ENCODE measurements at regions not wholly inside any gene's neighbourhood (a gene's known extent, or its start where the extent isn't known, plus 50 kb on each side); places are given as distances from the start of the nearest gene placed in this dataset.

DNA sequence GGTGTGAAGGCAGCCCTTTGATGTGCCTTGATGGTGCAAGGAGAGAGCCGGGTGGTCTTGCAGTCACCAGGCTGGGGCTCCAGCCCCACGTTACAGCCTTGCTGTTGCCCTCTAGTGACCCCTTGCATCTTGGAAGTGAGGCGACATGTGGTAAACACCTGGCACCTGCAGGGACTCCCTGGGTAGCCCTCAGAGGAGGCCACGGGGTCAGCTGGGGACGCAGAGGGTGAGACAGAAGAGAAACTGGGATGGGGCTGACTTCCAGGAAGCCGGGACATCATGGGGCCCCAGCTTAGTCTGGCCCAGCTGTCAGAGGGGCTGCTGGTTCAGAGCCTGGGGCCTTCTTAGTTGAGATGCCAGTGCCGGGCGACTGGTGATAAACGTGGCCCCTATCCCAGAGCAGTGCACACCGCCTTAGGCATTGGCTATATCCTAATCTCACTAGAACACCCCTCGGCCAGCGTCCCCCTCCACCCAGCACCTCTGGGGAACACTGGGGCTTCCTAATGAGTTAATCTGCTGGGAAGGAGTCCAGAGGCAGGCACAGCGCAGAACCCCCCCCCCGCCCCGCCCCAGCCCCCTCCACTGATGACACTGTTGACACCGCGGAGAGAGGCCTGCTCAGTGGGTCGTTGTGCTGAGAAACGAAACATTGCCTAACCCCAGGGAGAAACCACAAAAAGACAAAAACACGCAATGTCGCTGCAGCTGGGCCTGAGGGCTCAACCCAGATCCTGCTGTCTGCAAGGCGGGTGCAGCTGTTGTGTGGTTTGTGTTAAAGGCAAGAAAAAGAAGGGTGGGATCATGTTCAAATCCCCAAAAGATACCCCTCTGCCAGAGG lies 60.5 kb upstream of the KLF13 start:
- DNase-seq = no peak

DNA sequence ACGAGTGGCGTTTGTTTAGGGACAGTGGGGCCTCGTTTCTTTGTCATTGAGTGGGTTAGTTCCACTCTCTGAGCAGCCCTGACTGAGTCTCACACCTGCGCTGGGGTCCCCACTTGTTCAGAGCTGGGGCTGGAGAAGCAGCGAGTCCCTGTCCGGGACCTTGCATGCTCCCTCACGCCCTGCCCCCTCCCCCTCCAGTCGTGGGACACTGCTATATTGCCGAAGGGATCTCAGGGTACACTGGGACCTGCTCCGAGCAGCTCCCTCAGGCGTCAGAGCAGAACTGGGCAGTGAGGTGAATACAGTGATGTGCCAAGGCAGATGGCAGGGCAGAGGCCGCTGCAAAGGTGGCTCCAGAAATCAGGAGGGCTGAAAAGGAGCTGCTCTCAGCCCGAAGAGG lies 59.9 kb upstream of the KLF13 start:
- DNase-seq = no peak

DNA sequence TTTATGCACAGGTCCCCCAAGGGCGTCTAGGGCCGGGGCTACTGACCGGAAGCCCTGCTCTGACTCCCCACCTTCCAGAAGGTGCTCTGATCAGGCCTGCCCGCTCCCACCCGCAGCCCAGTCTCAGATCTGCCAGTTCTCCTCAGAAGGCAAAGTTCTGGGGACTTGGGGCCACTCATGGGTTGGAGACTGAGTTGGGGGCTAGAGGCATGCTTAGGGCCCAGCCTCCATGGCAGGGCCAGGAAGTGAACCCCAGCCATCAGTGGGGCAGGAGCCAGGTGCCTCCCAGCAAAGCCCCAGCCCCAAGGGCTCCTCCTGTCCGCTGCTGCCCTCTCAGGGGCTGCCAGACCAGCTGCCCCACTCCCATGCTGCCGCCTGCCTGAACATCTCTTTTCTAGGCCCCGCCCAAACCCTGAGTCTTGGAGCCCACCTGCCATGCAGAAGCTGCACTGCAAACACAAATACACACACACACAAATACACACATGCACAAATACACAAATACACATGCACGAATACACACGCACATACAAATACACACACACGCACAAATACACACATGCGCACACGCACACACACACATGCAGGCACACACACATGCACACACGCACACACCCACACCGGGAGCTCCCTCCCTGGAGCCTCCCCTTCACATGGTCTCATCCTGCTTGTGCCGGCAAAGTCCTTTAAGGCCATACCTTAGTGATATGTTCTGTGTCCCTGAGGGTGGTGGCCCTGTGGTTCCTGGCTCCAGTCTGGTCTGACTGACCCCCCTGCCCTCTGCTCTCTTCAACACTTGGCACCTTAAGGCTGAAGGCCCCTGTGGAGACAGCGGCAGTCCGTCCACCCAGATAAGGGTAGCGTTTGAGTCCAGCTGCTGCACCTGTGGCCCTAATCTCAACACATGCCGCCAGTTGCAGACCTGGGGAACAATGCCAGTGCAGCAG lies 59.2 kb upstream of the KLF13 start:
- no peak for DNase-seq

DNA sequence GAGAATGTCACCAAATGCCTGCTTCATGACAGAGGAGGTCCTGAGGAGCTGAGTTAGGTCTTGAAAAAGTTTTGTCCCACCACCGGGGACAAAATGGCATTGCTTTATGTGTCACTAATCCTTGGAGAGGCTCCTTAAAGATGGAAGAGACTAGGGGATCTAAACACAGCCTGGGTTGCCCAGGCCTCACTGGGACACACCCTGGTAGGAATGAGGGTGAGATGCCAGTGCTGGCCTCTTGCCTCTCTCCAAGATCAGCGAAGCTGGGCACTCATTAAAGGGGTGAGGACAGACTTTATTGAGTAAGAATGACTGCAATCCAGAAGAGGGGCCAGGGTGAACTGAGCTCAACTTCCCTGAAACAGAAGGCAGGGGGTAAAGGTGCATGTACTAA lies 58.5 kb upstream of the KLF13 start:
- DNase-seq = no peak

DNA sequence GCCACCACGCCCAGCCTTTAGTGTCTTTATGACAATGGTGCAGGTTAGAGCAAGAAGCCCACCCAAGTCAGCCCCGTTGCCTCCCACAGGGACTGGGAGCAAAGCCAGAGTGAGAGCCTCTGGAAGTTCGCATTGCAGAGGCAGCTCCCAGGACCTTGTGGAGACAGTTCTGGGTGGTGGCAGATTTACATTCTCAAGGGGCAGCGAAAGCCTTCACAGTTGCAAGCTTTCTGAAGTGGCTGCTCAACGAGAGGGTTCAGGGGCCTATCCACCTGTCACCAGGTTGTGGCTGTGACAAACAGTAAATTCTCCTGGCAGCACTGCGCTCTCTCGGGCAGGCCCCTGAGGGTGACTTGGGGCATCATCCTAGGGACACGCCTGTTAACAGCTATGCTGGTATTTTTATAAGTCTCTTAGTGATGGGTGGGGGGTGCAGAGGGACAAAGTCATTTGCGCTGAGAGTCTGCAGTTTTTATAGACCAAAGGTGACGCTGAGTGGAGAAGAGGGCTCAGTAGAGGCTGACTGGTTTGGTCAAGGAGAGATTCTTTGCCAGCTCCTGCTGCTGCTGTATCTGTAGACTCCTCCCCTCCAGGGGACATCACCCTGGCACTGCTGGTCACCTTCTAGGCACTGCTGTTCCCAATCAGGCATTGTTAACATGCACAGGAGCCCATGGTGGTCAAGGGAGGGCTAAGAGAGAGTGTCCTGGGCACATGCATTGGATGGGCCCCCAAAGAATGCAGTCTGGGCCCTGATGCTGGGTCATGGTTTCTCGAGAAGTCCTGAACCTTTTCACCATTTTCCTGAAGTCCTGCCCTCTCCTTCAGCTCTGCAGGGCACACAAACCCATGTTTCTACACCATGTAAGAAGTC lies 57.5 kb upstream of the KLF13 start:
- no peak for DNase-seq

DNA sequence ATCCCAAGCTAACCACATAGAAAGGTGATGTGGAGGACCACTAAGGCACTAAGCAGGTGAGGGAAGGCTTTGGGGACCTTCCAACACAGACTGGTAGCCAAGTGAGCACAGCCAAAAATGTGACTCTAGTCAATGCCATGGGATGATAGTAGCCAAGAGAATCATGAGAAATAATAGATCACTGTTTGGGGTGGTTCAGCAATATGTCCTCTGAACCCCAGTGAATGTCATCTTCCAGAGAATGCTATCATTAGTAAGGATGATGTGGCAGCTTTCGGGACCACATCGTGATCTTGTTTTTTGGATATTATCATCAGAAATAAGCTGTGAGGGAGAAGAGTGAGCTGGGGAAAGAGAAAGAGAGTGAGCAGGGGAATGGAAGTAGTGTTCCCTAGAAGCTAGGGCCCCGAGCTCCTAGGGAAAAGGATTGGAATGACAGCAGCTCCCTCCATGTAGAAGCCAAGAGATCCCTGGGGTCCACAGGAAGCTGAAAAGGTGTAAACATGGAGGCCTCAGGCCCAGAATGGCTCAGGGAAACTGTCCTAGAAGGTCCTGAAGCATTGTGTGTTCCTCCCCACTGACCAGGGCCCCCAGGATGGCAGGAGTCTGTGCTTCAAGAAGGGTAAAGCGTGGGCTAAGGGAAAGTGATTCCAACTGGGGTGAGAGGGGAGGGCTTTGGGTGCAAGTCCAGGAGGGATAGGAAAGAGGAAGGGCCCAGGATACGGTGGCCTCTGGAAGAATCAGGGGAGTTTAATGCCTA lies 56.6 kb upstream of the KLF13 start:
- DNase-seq = no peak

DNA sequence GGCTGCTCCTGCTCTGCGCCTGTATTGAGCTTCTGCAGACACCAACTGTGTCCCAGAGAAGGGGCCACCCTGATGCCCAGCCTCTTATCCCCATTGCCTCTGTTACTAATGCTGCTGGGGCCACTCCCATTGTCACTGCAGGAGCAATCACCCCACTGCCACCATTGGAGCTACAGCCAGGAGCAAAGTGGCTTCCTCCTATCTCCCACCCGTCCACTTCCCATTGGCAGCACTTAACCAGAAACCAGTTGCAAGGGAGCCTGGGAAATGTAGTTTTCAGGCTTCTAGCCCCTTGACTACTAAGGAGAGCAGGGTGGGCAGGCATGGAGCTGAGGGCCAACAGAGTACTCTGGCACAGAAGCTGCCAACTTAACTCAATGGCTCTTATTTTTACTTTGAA lies 55.9 kb upstream of the KLF13 start:
- no peak for DNase-seq

DNA sequence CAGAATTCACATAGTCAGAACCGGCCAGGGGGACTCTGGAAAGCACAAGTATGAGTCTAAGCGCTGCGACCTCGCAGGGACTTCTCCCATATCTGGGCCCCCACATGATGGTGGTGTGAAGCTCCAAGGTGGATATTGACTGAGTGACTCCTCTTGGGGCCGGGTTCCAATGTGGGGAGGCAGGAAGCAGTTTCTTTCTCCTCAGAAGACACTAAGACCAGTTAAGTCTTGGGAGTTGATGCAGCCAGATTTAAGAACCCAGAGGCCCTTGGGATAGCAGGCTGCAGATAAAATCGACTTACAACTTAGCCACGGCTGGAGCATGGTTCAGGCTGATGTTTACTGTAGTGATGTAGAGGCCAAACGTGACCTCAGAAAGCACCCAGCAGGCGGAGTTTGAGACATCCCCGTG lies 55.4 kb upstream of the KLF13 start:
- DNase-seq = no peak

DNA sequence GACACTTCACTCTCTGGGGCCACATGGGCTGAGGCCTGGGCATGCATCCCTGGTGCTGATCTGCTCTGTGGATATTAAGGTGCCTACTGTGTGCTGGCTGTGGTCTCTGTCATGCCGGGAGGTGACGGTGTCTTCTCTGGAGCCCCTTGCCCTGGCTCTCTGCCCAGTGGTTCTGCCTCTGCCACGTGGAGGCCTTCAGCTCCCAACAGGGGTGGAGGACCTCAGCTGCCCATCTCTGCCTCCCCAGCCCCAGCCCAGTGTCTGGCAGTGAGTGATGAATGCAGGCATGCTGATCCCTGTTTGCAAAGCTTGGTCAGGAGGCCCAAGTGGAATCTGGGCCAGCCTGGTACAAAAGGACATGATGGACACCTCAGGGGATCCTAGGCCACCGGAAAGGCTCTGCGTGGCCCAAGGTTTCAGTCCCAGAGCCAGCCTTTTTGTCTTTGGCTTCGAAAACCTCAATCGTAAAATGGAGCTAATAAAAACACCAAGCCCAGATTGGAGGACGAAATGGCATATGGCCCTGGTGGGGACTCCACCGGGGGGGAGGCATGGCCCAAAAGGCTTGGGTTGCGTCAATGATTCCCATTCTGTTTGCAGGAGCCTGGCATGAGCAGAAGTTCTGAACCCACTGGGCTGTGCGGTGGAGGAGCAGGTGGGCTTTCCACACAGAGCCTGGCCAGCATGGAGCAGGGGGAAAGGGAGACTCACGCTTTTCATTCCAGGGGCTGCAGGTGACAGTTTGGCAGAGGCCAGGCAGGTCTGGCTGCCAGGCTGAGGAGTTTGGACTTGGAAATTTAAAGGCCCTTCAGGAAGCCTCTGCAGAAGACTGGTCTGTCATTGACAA lies 54.7 kb upstream of the KLF13 start:
- DNase-seq = no peak

DNA sequence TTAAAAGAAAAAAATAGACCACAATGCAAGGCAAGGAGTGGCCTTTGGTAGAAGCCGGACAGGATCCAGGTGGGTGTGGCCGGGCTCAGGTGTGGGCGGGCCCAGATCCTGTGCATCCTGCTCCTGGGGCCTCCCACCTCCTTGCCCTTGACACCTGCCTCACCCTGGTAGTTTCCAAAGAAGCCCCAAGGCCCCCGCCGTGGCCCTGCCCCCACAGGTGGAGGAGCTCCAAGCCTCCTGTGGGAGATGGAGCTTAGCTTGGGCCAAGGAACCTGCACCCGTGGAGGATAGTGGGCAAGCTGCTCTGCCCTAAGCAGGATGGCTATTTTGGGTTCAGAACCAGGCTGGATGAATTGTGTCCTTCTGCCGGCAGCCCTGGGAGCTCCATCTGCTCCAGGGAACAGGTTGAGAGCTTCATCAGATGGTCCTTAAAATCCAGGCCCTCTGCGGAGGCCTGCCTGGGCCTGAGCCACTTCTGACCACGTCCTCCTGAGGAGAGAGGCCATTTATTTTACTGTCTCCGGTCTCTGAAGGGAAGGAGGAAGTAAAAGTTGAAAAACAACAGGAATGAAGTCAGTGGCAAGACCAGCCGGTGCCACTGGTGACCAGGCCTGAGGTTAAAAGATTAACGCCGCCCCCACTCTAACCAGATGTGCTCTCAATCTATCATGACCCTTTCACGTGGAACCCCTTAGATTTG lies 53.9 kb upstream of the KLF13 start:
- DNase-seq = no peak

DNA sequence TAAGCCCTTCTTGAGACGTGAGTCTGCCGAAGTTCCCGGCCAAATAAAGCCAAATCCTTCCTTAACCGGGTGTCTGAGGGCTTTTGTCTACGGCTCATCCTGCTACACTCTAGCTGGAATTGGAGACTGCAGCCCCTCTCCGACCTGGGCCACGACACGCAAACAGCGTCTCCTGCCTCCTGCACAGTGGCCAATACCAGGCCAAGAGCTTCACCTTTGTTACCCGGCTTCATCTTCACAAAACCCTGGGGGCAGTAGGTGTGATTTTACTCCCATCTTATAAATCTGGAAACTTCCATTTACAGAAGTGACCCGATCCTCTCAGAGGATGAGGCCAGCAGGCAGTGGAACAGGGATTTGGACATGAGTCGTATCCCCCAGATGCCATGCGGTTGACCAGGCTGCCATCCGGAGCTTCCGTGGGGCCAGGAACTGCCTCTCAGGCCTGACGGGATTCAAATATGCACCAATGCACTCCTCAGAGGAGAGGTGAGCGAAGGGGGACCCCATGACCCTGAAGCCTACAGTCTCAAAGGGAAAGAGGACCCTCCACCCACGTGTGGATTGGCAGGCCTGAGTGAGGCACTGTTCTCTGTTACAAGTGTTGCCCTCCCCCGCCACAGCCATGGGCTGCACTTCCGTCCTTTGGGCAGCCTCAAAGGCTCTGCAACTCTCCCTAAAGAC lies 53.2 kb upstream of the KLF13 start:
- no peak for DNase-seq

DNA sequence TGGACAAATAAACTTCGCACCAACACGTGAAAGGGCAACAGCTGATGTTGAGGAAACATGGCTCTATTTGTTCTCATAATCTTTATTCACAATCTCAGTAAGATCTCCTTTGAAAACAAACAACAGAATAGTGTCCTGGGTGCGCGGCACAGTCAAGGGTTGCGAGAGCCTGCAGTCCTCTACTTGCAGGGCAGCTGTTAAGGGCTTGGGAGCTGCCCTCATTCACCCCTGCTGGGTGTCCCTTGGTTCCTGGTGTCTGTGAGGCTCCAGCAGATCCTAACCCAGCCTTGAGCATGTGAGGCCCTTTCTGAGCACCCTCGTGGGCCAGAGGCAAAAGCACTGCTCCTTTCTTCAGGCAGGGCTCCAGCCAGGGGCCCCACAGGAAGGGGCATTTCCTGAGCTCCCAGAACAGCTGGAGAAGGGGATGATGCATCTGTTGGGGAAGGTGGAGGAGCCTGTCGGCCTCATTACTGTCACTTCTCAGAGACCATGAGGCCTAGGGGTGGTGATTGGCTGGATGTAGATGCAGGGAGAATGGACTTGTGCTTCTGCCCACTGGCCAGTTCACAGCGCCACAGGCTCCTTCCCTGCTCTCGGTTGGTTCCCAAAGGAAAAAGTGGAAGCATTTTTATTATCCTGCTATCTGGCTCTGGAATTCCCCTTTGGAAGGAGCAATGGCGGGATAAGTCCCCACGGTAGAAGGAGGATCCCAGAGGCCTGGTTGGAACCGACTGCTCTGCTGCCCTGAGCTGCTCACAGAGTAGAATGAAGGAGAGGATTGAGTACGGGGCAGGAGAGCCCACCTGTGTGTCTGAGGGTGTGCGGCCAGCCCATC lies 51.9 kb upstream of the KLF13 start:
- no peak for DNase-seq

DNA sequence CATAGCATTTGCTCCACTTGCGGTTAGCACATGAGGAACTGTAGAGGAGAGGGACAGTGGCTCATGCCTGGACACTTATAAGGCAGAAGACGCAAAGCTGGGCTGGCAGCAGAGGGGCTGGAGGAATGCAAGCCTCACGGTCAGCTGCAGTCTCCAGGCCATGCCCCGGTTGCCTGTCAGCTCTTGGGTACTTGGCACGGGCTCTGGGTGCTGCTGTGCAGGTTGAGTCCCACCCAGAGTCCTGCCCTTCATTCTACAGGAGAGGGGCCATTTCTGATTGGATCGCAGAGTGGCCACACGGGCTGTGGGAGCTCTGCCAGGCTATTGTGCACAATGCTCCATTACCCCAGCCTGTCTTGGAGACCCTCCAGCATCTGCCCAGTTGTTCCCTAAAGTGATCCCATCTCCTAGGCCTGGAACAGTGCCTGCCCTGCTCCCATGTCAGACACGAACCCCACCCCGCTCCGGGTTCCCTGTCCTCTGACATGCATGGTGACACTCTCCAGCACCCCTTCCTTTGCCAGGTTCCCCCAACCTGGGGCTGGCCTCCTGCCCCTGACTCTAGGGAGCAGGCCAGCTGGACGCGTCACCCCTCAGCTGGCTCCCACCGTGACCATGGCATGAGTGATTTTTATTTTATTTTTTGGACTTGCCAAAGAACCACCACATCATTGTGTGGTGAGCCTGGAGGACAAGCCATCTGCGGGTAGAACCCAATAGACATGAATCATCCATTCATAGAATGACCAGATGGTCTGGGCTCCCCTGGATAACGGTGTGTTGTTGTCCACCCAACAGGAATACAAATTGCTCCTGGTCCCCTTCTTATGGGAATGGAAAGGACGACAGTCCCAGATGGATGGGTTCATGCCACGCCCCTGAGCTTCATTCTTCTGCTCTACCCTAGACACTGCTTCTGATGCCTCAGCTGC lies 51.0 kb upstream of the KLF13 start:
- no peak for DNase-seq

DNA sequence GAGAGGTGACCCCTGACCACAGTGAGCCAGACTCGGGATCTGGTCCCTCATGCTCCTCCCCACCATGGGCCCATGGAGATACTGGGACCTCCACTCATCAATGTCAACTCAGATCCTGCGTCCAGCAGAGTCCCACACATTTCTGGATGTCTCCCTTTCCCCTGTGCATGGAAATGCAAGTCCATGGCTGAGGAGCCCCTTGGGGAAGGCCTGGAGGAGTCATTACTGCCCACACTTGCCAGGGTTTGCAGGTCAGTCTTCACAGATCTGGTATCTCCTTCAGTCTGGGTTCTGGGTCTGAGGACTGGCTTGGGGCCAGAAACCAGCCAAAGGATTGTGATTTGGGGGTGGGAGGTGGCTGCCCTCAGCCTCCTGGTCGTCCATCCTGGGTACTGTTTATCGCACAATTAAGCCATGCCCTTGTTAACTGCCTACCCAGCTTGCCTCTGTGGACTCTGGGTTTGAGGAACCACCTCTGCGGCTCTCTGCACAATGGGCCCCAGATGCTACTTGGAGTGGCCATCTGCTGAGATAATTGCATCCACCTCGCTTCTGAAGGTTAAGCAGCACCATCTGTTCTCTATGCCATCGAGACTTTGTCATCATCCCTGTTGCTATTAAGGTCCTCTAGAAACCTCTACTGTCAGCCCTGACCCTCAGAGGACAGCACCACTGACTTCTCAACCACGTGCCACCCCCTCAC lies 49.9 kb upstream of the KLF13 start:
- DNase-seq = no peak

All from amniotic stem cell (primary cell).